ENCODE measurements at regions not wholly inside any gene's neighbourhood (a gene's known extent, or its start where the extent isn't known, plus 50 kb on each side); places are given as distances from the start of the nearest gene placed in this dataset.

- Histone ChIP-seq H3K36me3 (no peaks in the 10 kb centered on the region), H3K4me3 (no peak overlapping the region), H3K27me3 (no peaks in the 10 kb centered on the region), H3K27ac (no peak overlapping the region), H3K9me3 (peaks cover 0 to 12% (median 0%) of the 10 kb centered on the region in 11 donors), H3K4me1 (no peaks in the 10 kb centered on the region)
- no peak for ATAC-seq
- DNase-seq, result no peak
- 96% methylated on average over 1 of the region's 1 CpG for WGBS, 2 donors
- no peak for TF ChIP-seq CTCF (IDR thresholded peaks at IDR 0.05)
- intact Hi-C loops (cut with DNase I), result no loop called here
Measured at GRCh38 chr11:101717619-101718018, 133.8 kb upstream of the TRPC6 start.

GRCh38 chr11:101715281-101715680, 131.5 kb upstream of the TRPC6 start:
- H3K9me3 ChIP-seq, result peaks cover 0 to 22% (median 4%) of the 10 kb centered on the region in 11 donors
- no peaks in the 10 kb centered on the region for H3K27me3 ChIP-seq
- TF ChIP-seq CTCF (IDR thresholded peaks at IDR 0.05), result no peak
- no peaks in the 10 kb centered on the region for H3K36me3 ChIP-seq
- no peaks in the 10 kb centered on the region for H3K4me1 ChIP-seq
- 14 to 16% methylated on average over 1 of the region's 1 CpG for WGBS, 2 donors
- DNase-seq (no peak), ATAC-seq (no peak)
- intact Hi-C loops (cut with DNase I), result no loop called here
- no peak overlapping the region for H3K4me3 ChIP-seq
- no peak overlapping the region for H3K27ac ChIP-seq

GRCh38 chr11:101707477-101707876, 123.7 kb upstream of the TRPC6 start:
- 47 to 58% methylated on average over 2 of the region's 2 CpGs for WGBS, 2 donors
- ATAC-seq, result no peak

GRCh38 chr11:101706541-101706940, 122.7 kb upstream of the TRPC6 start:
- H3K36me3 ChIP-seq, result no peaks in the 10 kb centered on the region
- no peaks in the 10 kb centered on the region for H3K4me1 ChIP-seq
- no peak overlapping the region for H3K27ac ChIP-seq
- H3K4me3 ChIP-seq, result no peak overlapping the region
- TF ChIP-seq CTCF (IDR thresholded peaks at IDR 0.05), result no peak
- ATAC-seq, result no peak
- intact Hi-C loops (cut with DNase I), result no loop called here
- H3K9me3 ChIP-seq, result peaks cover 0 to 8% (median 0%) of the 10 kb centered on the region in 11 donors
- H3K27me3 ChIP-seq, result no peaks in the 10 kb centered on the region
- DNase-seq, result no peak
- WGBS, 2 donors, result 71 to 77% methylated on average over 2 of the region's 2 CpGs

More at GRCh38 chr11:101707477-101707876, 123.7 kb upstream of the TRPC6 start:
- Histone ChIP-seq H3K9me3 (peaks cover 0 to 9% (median 0%) of the 10 kb centered on the region in 11 donors), H3K4me1 (no peaks in the 10 kb centered on the region), H3K27ac (no peak overlapping the region), H3K36me3 (no peaks in the 10 kb centered on the region), H3K27me3 (no peaks in the 10 kb centered on the region), H3K4me3 (no peak overlapping the region)
- no peak for TF ChIP-seq CTCF (IDR thresholded peaks at IDR 0.05)
- DNase-seq, result no peak
- intact Hi-C loops (cut with DNase I), result no loop called here
